MCF 10A (cell line): ENCODE measurements at regions not wholly inside any gene's neighbourhood (a gene's known extent, or its start where the extent isn't known, plus 50 kb on each side); places are given as distances from the start of the nearest gene placed in this dataset.
A peak's percentile ranks its signal among the peaks of the same experiment; 100 is the strongest.

ENCODE experiments used
- BruUV-seq: library from RNA; stranded (reverse); fragments of 400-500 nt; replicated peaks from 2 replicates; lab custom pipeline; 2021; lab: Mats Ljungman, UMichigan
- CTCF ChIA-PET: fragments of 300-600 bp; sonication (Branson Sonifier 250); formaldehyde crosslinking; extraction: SDS; loops from one replicate; lab custom pipeline; 2021; ENCODE audit warnings: antibody characterized with exemption, inconsistent platforms; lab: Yijun Ruan, JAX
- POLR2A ChIA-PET: fragments of 300-600, 350-650 bp; sonication (Branson Sonifier 250); formaldehyde crosslinking; extraction: SDS; loops from one replicate; lab custom pipeline; 2020; ENCODE audit warnings: antibody characterized with exemption, inconsistent platforms; lab: Yijun Ruan, JAX
- DNase-seq: peaks from one replicate; pipeline ENCODE4 v3.0.0-alpha.2; 2018; ENCODE audit not compliant: unreplicated experiment
- H3K27ac Mint-ChIP-seq: one replicate; pipeline ENCODE4 v1.8.0; 2022; ENCODE audit warnings: mild to moderate bottlenecking, low read depth, mixed read lengths; ENCODE audit not compliant: unreplicated experiment
- H3K27me3 Mint-ChIP-seq: one replicate; pipeline ENCODE4 v1.8.0; 2022; ENCODE audit warnings: mixed read lengths; ENCODE audit not compliant: insufficient read depth, unreplicated experiment
- H3K36me3 Mint-ChIP-seq: one replicate; pipeline ENCODE4 v1.8.0; 2022; ENCODE audit warnings: mild to moderate bottlenecking, moderate library complexity, mixed read lengths; ENCODE audit not compliant: insufficient read depth, unreplicated experiment
- H3K4me1 Mint-ChIP-seq: one replicate; pipeline ENCODE4 v1.8.0; 2022; ENCODE audit warnings: mixed read lengths; ENCODE audit not compliant: insufficient read depth, unreplicated experiment
- H3K4me3 Mint-ChIP-seq: one replicate; pipeline ENCODE4 v1.8.0; 2022; ENCODE audit warnings: mild to moderate bottlenecking, moderate library complexity, mixed read lengths; ENCODE audit not compliant: unreplicated experiment
- H3K9me3 Mint-ChIP-seq: one replicate; pipeline ENCODE4 v1.8.0; 2022; ENCODE audit warnings: mixed read lengths; ENCODE audit not compliant: unreplicated experiment
- CTCF ChIP-seq: fragments of 200-600 bp; IDR thresholded peaks from one replicate; pipeline ENCODE4 v1.8.0; 2022; ENCODE audit warnings: antibody characterized with exemption, mild to moderate bottlenecking; ENCODE audit not compliant: unreplicated experiment
- intact Hi-C: fragments of 100-400 bp; cut with micrococcal nuclease; formaldehyde crosslinking; loops from 2 replicates; pipeline ENCODE4 v1.14.1; 2022

- Mint-ChIP-seq H3K27me3 (no peaks in the 10 kb centered on the region), H3K36me3 (peaks cover 4% of the 10 kb centered on the region), H3K4me1 (peaks cover 33% of the 10 kb centered on the region), H3K27ac (peak overlapping the region; percentile 30), H3K4me3 (no peak overlapping the region), H3K9me3 (no peaks in the 10 kb centered on the region)
- no peak for TF ChIP-seq CTCF
- POLR2A ChIA-PET, result interaction anchor here (0.8 to 1.8 kb wide), 5 partner anchors 10 to 74 kb away, joined by 3 to 6 read pairs (median 5); no protein-coding TSS in a partner anchor
- DNase-seq, result peak; percentile 58
- CTCF ChIA-PET, result no interaction called here
- no TSS peak for BruUV-seq
- intact Hi-C loops, result no loop called here
Observed at GRCh38 chr10:6811153-6811552, 231.1 kb upstream of the PRKCQ start.

- Mint-ChIP-seq H3K27ac (peak overlapping the region; percentile 16), H3K27me3 (no peaks in the 10 kb centered on the region), H3K4me1 (no peaks in the 10 kb centered on the region), H3K4me3 (no peak overlapping the region), H3K9me3 (no peaks in the 10 kb centered on the region), H3K36me3 (peaks cover 4% of the 10 kb centered on the region)
- no TSS peak for BruUV-seq
- POLR2A ChIA-PET, result interaction anchor here (0.7 to 1.5 kb wide), 2 partner anchors 12 to 22 kb away, joined by 3 read pairs; no protein-coding TSS in a partner anchor
- no peak for DNase-seq
- intact Hi-C loops, result no loop called here
- CTCF ChIA-PET, result interaction anchor here (0.6 kb wide), 1 partner anchor 40 kb away, joined by 4 read pairs; no protein-coding TSS in a partner anchor
- no peak for TF ChIP-seq CTCF
Observed at GRCh38 chr10:6803427-6803783, 223.3 kb upstream of the PRKCQ start.

DNA sequence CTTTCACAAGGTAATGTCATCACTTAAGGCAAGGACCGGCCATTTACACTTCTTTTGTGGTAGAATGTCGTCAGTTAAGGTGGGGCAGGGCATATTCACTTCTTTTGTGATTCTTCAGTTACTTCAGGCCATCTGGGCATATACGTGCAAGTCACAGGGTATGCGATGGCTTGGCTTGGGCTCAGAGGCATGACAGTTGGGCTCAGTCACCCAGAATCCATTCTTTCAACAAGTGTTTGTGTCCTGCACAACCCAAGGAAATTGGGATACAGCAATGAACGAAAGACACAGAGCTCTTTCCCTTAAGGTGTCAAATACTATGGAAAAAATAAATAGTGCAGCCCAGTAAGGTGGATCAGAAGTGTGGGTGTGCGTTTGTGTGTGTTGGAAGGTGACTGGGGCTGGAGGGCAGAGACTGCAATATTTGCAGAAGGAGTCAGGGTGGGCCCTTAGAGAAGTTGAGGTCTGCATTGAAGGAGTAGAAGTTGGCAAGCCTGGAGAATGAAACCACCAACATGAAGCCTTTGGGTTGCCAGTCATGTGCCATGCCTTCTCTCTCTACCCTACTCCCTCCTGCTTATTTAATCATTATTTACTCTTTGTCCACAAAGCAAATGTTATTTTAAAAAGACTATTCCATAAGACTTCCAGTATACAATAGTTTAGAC lies 222.8 kb upstream of the PRKCQ start:
- Mint-ChIP-seq H3K27ac (peak overlapping the region; percentile 16), H3K27me3 (no peaks in the 10 kb centered on the region), H3K36me3 (peaks cover 4% of the 10 kb centered on the region), H3K4me3 (no peak overlapping the region), H3K9me3 (no peaks in the 10 kb centered on the region), H3K4me1 (peaks cover 2% of the 10 kb centered on the region)
- POLR2A ChIA-PET, result interaction anchor here (1.5 kb wide), 1 partner anchor 21 kb away, joined by 3 read pairs; no protein-coding TSS in a partner anchor
- no peak for DNase-seq
- no peak for TF ChIP-seq CTCF
- CTCF ChIA-PET, result interaction anchor here (0.6 kb wide), 1 partner anchor 41 kb away, joined by 4 read pairs; no protein-coding TSS in a partner anchor
- BruUV-seq, result no TSS peak
- intact Hi-C loops, result no loop called here

DNA sequence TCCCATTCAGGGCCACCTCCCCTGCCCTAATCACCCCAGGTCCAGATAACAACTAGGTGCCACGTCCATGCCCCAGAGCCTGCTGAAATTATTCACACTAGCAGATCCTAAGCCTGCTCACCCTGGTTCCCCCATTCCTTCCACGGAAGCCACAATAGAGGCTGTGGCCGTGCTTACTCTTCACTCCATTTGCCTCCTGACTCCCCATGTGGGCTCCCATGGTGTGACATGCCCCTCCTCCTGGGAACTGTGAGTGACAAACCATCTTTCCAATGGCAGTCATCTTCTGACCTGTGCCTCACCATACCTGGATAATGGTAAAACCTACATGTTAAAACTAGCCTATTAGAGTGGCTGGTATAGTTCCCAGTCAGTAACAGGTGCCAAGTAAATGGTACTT lies 216.2 kb upstream of the PRKCQ start:
- Mint-ChIP-seq H3K27ac (peak overlapping the region; percentile 87), H3K9me3 (no peaks in the 10 kb centered on the region), H3K27me3 (no peaks in the 10 kb centered on the region), H3K4me3 (peak overlapping the region; percentile 21), H3K4me1 (peaks cover 28% of the 10 kb centered on the region), H3K36me3 (peaks cover 12% of the 10 kb centered on the region)
- ChIA-PET POLR2A (no interaction called here), CTCF (no interaction called here)
- TF ChIP-seq CTCF, result no peak
- DNase-seq, result no peak
- no TSS peak for BruUV-seq
- intact Hi-C loops, result no loop called here
